Keratinocyte (primary cell): ENCODE measurements at regions not wholly inside any gene's neighbourhood (a gene's known extent, or its start where the extent isn't known, plus 50 kb on each side); places are given as distances from the start of the nearest gene placed in this dataset.

Experiments
- DNase-seq: peaks from one replicate; pipeline ENCODE4 v3.0.0-alpha.2; 2011; ENCODE audit warnings: low read depth, missing footprints, low spot score
- FAIRE-seq: peaks from 2 replicates; lab custom pipeline; 2011; peaks lifted over from hg19 to GRCh38; lab: Jason Lieb, UNC
- H2AFZ ChIP-seq: 2 replicates; pipeline ENCODE4 v1.6.0; 2012; ENCODE audit warnings: low read length, control low read depth, inconsistent platforms; ENCODE audit not compliant: control insufficient read depth
- H3K27ac ChIP-seq: 2 replicates; pipeline ENCODE4 v1.5.1; 2011; ENCODE audit warnings: low read length; ENCODE audit not compliant: control insufficient read depth, insufficient read depth
- H3K27me3 ChIP-seq: 3 replicates; pipeline ENCODE4 v1.6.0; 2011; ENCODE audit warnings: low read length; ENCODE audit not compliant: control insufficient read depth, insufficient read depth; ENCODE audit errors: extremely low read depth
- H3K36me3 ChIP-seq, 2 experiments: 2 replicates in 1 of 2; 3 replicates in 1 of 2; pipeline ENCODE4 v1.5.1; 2011; ENCODE audit warnings: low read length in 2 of 2, mild to moderate bottlenecking in 1 of 2; ENCODE audit not compliant: control insufficient read depth in 2 of 2, insufficient read depth in 2 of 2; ENCODE audit errors: extremely low read depth in 1 of 2
- H3K4me1 ChIP-seq: 3 replicates; pipeline ENCODE4 v1.5.1; 2011; ENCODE audit warnings: low read length; ENCODE audit not compliant: control insufficient read depth, insufficient read depth; ENCODE audit errors: extremely low read depth
- H3K4me2 ChIP-seq: 3 replicates; pipeline ENCODE4 v1.6.0; 2011; ENCODE audit warnings: low read depth, low read length; ENCODE audit not compliant: control insufficient read depth, insufficient read depth; ENCODE audit errors: extremely low read depth
- H3K4me3 ChIP-seq, 3 experiments: fragments of 200-600 bp in 1 of 3; sonication (generic) in 1 of 3; 2 replicates in 2 of 3; 3 replicates in 1 of 3; pipeline ENCODE4 v1.5.1; 2011 to 2016; ENCODE audit warnings: low read length in 3 of 3, mild to moderate bottlenecking in 3 of 3, control low read depth in 2 of 3, inconsistent platforms in 1 of 3, low read depth in 1 of 3, mixed read lengths in 1 of 3, mixed run types in 1 of 3, moderate library complexity in 1 of 3; ENCODE audit not compliant: control insufficient read depth in 2 of 3, insufficient read depth in 2 of 3; ENCODE audit errors: extremely low read depth in 1 of 3
- H3K79me2 ChIP-seq: 2 replicates; pipeline ENCODE4 v1.6.0; 2012; ENCODE audit warnings: low read length; ENCODE audit not compliant: control insufficient read depth, insufficient read depth
- H3K9ac ChIP-seq: 3 replicates; pipeline ENCODE4 v1.6.0; 2011; ENCODE audit warnings: low read length; ENCODE audit not compliant: control insufficient read depth, insufficient read depth; ENCODE audit errors: extremely low read depth
- H3K9me1 ChIP-seq: 3 replicates; pipeline ENCODE4 v1.6.0; 2011; ENCODE audit warnings: low read length; ENCODE audit not compliant: control insufficient read depth, insufficient read depth; ENCODE audit errors: extremely low read depth
- H3K9me3 ChIP-seq: 2 replicates; pipeline ENCODE4 v1.5.1; 2012; ENCODE audit warnings: low read depth, low read length; ENCODE audit not compliant: control insufficient read depth
- H4K20me1 ChIP-seq: 3 replicates; pipeline ENCODE4 v1.6.0; 2011; ENCODE audit warnings: low read length; ENCODE audit not compliant: control insufficient read depth, insufficient read depth; ENCODE audit errors: extremely low read depth
- CTCF ChIP-seq, 3 experiments: IDR thresholded peaks in 1 of 3; conservative IDR thresholded peaks in 1 of 3; optimal IDR thresholded peaks in 1 of 3; 2 replicates in 2 of 3; 3 replicates in 1 of 3; pipeline versions ENCODE3 to v1.5.1; 2011; ENCODE audit warnings: low read length in 3 of 3, mild to moderate bottlenecking in 3 of 3, moderate library complexity in 2 of 3, control low read depth in 1 of 3, inconsistent platforms in 1 of 3; ENCODE audit not compliant: insufficient read depth in 2 of 3; ENCODE audit errors: extremely low read depth in 1 of 3
- EZH2 ChIP-seq: IDR thresholded peaks from one replicate; pipeline ENCODE4 v1.6.1; 2012; ENCODE audit warnings: inconsistent platforms, mild to moderate bottlenecking, low read length, moderate library complexity
- dilution Hi-C: fragments of 300-500 bp; cut with MboI; formaldehyde crosslinking; loops from one replicate; pipeline ENCODE4 v1.7.0; 2020; ENCODE audit warnings: low sequenced_read_pairs; ENCODE audit not compliant: extremely low pct_ligation_motif_present

- no peaks in the 10 kb centered on the region for H3K36me3 ChIP-seq
- no peaks in the 10 kb centered on the region for H3K9me1 ChIP-seq
- TF ChIP-seq CTCF (optimal IDR thresholded peaks at IDR 0.05 in 1 of 3, IDR thresholded peaks at IDR 0.05 in 1 of 3, conservative IDR thresholded peaks at IDR 0.05 in 1 of 3; ENCODE audit: extremely low read depth in 1 of 3, insufficient read depth in 2 of 3, low read length in 3 of 3) (no peak), EZH2 (no peak)
- FAIRE-seq, result no peak
- no peak overlapping the region for H3K4me2 ChIP-seq
- dilution Hi-C loops, result no loop called here
- H3K79me2 ChIP-seq, result no peaks in the 10 kb centered on the region
- H3K27me3 ChIP-seq, result no peaks in the 10 kb centered on the region
- no peaks in the 10 kb centered on the region for H3K4me1 ChIP-seq
- H3K9me3 ChIP-seq, result no peaks in the 10 kb centered on the region
- no peak for DNase-seq
- H3K9ac ChIP-seq, result no peak overlapping the region
- H4K20me1 ChIP-seq, result no peaks in the 10 kb centered on the region
- H3K4me3 ChIP-seq, result no peak overlapping the region
- no peak overlapping the region for H3K27ac ChIP-seq
- H2AFZ ChIP-seq, result no peak overlapping the region
Measured at GRCh38 chr7:69254643-69255042, 343.6 kb upstream of the AUTS2 start.

GRCh38 chr7:69256634-69257081, 341.6 kb upstream of the AUTS2 start:
- H3K4me2 ChIP-seq, result no peak overlapping the region
- dilution Hi-C loops, result no loop called here
- no peak for DNase-seq

More at GRCh38 chr7:69256634-69257081, 341.6 kb upstream of the AUTS2 start:
- H3K9ac ChIP-seq, result no peak overlapping the region
- TF ChIP-seq CTCF (optimal IDR thresholded peaks at IDR 0.05 in 1 of 3, IDR thresholded peaks at IDR 0.05 in 1 of 3, conservative IDR thresholded peaks at IDR 0.05 in 1 of 3; ENCODE audit: extremely low read depth in 1 of 3, insufficient read depth in 2 of 3, low read length in 3 of 3) (no peak), EZH2 (no peak)
- H2AFZ ChIP-seq, result no peak overlapping the region
- H3K79me2 ChIP-seq, result no peaks in the 10 kb centered on the region
- H3K9me1 ChIP-seq, result no peaks in the 10 kb centered on the region
- H3K4me3 ChIP-seq, result no peak overlapping the region
- no peaks in the 10 kb centered on the region for H3K36me3 ChIP-seq
- no peaks in the 10 kb centered on the region for H3K4me1 ChIP-seq
- no peak overlapping the region for H3K27ac ChIP-seq
- H3K27me3 ChIP-seq, result no peaks in the 10 kb centered on the region
- no peaks in the 10 kb centered on the region for H3K9me3 ChIP-seq
- no peak for FAIRE-seq
- H4K20me1 ChIP-seq, result no peaks in the 10 kb centered on the region
